Activated T-cell treated with anti-CD3 and anti-CD28 coated beads for 4 hours (primary cell): ENCODE measurements at regions not wholly inside any gene's neighbourhood (a gene's known extent, or its start where the extent isn't known, plus 50 kb on each side); places are given as distances from the start of the nearest gene placed in this dataset.
"Not testable (repeated sequence)": the region's sequence is repeated elsewhere in the genome, so short reads cannot be mapped to it uniquely, and the experiment has no call there.

Source experiments
- DNase-seq: peaks from one replicate; pipeline ENCODE4 v3.0.0-alpha.2; 2020

- no peak for DNase-seq
Measured at GRCh38 chr12:75831402-75831801, 200.2 kb downstream of the PHLDA1 start.

- no peak for DNase-seq
Measured at GRCh38 chr12:75827061-75827460, 204.5 kb downstream of the PHLDA1 start.

- no peak for DNase-seq
Measured at GRCh38 chr12:75825686-75826085, 205.9 kb downstream of the PHLDA1 start.

- no peak for DNase-seq
Measured at GRCh38 chr12:75823475-75823874, 208.1 kb downstream of the PHLDA1 start.

- DNase-seq: no peak
Measured at GRCh38 chr12:75822416-75822815, 209.2 kb downstream of the PHLDA1 start.

GRCh38 chr12:75820848-75821578 lies 210.6 kb downstream of the PHLDA1 start:
- DNase-seq: no peak

- DNase-seq: no peak
Measured at GRCh38 chr12:75820071-75820470, 211.5 kb downstream of the PHLDA1 start.

GRCh38 chr12:75819512-75819911 lies 212.1 kb downstream of the PHLDA1 start:
- no peak for DNase-seq

- DNase-seq: no peak
Measured at GRCh38 chr12:75818863-75819262, 212.7 kb downstream of the PHLDA1 start.

GRCh38 chr12:75816897-75817296 lies 214.7 kb downstream of the PHLDA1 start:
- DNase-seq: no peak

GRCh38 chr12:75815756-75816155 lies 215.8 kb downstream of the PHLDA1 start:
- no peak for DNase-seq

- no peak for DNase-seq
Measured at GRCh38 chr12:75814851-75815754, 216.5 kb downstream of the PHLDA1 start.

GRCh38 chr12:75813072-75813471 lies 218.5 kb downstream of the PHLDA1 start:
- DNase-seq: no peak

GRCh38 chr12:75812271-75813018 lies 219.1 kb downstream of the PHLDA1 start:
- no peak for DNase-seq

GRCh38 chr12:75809746-75810145 lies 221.8 kb downstream of the PHLDA1 start:
- no peak for DNase-seq

GRCh38 chr12:75807494-75807893 lies 224.1 kb downstream of the PHLDA1 start:
- DNase-seq: no peak

- DNase-seq: no peak
Measured at GRCh38 chr12:75805905-75806304, 225.7 kb downstream of the PHLDA1 start.

- DNase-seq: no peak
Measured at GRCh38 chr12:75805320-75805719, 226.3 kb downstream of the PHLDA1 start.

GRCh38 chr12:75798136-75798926 lies 233.2 kb downstream of the PHLDA1 start:
- no peak for DNase-seq

- DNase-seq: no peak
Measured at GRCh38 chr12:75795125-75795524, 236.5 kb downstream of the PHLDA1 start.

GRCh38 chr12:75792687-75793086 lies 238.9 kb downstream of the PHLDA1 start:
- DNase-seq: no peak

GRCh38 chr12:75790219-75790618 lies 241.4 kb downstream of the PHLDA1 start:
- no peak for DNase-seq

- not testable (repeated sequence) for DNase-seq
Measured at GRCh38 chr12:75787146-75787545, 244.4 kb downstream of the PHLDA1 start.
